Hepatocyte (in vitro differentiated cells): ENCODE measurements at regions not wholly inside any gene's neighbourhood (a gene's known extent, or its start where the extent isn't known, plus 50 kb on each side); places are given as distances from the start of the nearest gene placed in this dataset.

Experiments
- DNase-seq: peaks from one replicate; pipeline ENCODE4 v3.0.0-alpha.2; 2016; ENCODE audit warnings: low spot score
- H2AFZ ChIP-seq: fragments of 200-600 bp; sonication (generic); 2 replicates; pipeline ENCODE4 v1.6.0; 2016; ENCODE audit warnings: antibody characterized with exemption, mild to moderate bottlenecking
- H3K27ac ChIP-seq: fragments of 200-600 bp; sonication (generic); 2 replicates; pipeline ENCODE4 v1.5.1; 2016; ENCODE audit warnings: mild to moderate bottlenecking
- H3K27me3 ChIP-seq: fragments of 200-600 bp; sonication (generic); 2 replicates; pipeline ENCODE4 v1.6.1; 2016
- H3K36me3 ChIP-seq: fragments of 200-600 bp; sonication (generic); replicated peaks from 2 replicates; pipeline ENCODE4 v1.5.1; 2016; ENCODE audit warnings: low read depth; ENCODE audit not compliant: insufficient read depth
- H3K4me1 ChIP-seq: fragments of 200-600 bp; sonication (generic); 2 replicates; pipeline ENCODE4 v1.5.1; 2016; ENCODE audit warnings: mild to moderate bottlenecking, moderate library complexity; ENCODE audit not compliant: insufficient read depth
- H3K4me2 ChIP-seq: fragments of 200-600 bp; sonication (generic); 2 replicates; pipeline ENCODE4 v1.6.0; 2016
- H3K4me3 ChIP-seq: fragments of 200-600 bp; sonication (generic); 2 replicates; pipeline ENCODE4 v1.5.1; 2016; ENCODE audit warnings: mild to moderate bottlenecking
- H3K79me2 ChIP-seq: fragments of 200-600 bp; sonication (generic); 2 replicates; pipeline ENCODE4 v1.6.0; 2017; ENCODE audit warnings: mild to moderate bottlenecking
- H3K9me2 ChIP-seq: fragments of 200-600 bp; sonication (generic); replicated peaks from 2 replicates; pipeline ENCODE4 v1.6.0; 2017; ENCODE audit warnings: mild to moderate bottlenecking; ENCODE audit not compliant: insufficient read depth
- H3K9me3 ChIP-seq: fragments of 200-600 bp; sonication (generic); 2 replicates; pipeline ENCODE4 v1.5.1; 2016; ENCODE audit warnings: low read depth, mild to moderate bottlenecking
- H4K20me1 ChIP-seq: fragments of 200-600 bp; sonication (generic); 2 replicates; pipeline ENCODE4 v1.6.0; 2016; ENCODE audit warnings: mild to moderate bottlenecking; ENCODE audit not compliant: insufficient read depth, poor library complexity, severe bottlenecking
- CTCF ChIP-seq: fragments of 200-600 bp; sonication (generic); IDR thresholded peaks from 2 replicates; pipeline ENCODE4 v1.5.1; 2016; ENCODE audit warnings: antibody characterized with exemption, mild to moderate bottlenecking; ENCODE audit not compliant: poor library complexity
- EZH2 ChIP-seq: fragments of 200-600 bp; sonication (generic); IDR thresholded peaks from 2 replicates; pipeline ENCODE4 v1.6.1; 2016; ENCODE audit warnings: antibody characterized with exemption, mild to moderate bottlenecking, borderline replicate concordance
- EZH2phosphoT487 ChIP-seq: fragments of 200-600 bp; sonication (generic); IDR thresholded peaks from one replicate; pipeline ENCODE4 v1.6.1; 2018; ENCODE audit warnings: antibody characterized with exemption, mild to moderate bottlenecking, low read depth, moderate library complexity; ENCODE audit not compliant: unreplicated experiment, severe bottlenecking
- WGBS: methylation state at CpG from one replicate; pipeline ENCODE4 v1.1.6; 2016; ENCODE audit warnings: low lambda C conversion rate; ENCODE audit errors: missing lambda C conversion rate; 5-methylcytosine and 5-hydroxymethylcytosine counted together

GRCh38 chr2:142722569-142722968, 154.9 kb upstream of the KYNU start:
- no peak for TF ChIP-seq CTCF
- no peak for TF ChIP-seq EZH2
- TF ChIP-seq EZH2phosphoT487: no peak
- H2AFZ ChIP-seq: no peak overlapping the region
- no peaks in the 10 kb centered on the region for H3K79me2 ChIP-seq
- H3K27ac ChIP-seq: no peak overlapping the region
- H3K4me3 ChIP-seq: no peak overlapping the region
- H3K36me3 ChIP-seq: no peaks in the 10 kb centered on the region
- no peaks in the 10 kb centered on the region for H3K4me1 ChIP-seq
- no peaks in the 10 kb centered on the region for H3K9me3 ChIP-seq
- no peak overlapping the region for H3K4me2 ChIP-seq
- no peak for DNase-seq
- H4K20me1 ChIP-seq: no peaks in the 10 kb centered on the region
- H3K9me2 ChIP-seq: no peaks in the 10 kb centered on the region
- no peaks in the 10 kb centered on the region for H3K27me3 ChIP-seq

GRCh38 chr2:142722086-142722485, 155.4 kb upstream of the KYNU start:
- no peak overlapping the region for H2AFZ ChIP-seq
- no peak overlapping the region for H3K4me3 ChIP-seq
- WGBS: 92% methylated on average over 1 of the region's 1 CpG
- H3K9me2 ChIP-seq: no peaks in the 10 kb centered on the region
- TF ChIP-seq EZH2phosphoT487: no peak
- TF ChIP-seq EZH2: no peak
- TF ChIP-seq CTCF: no peak
- no peaks in the 10 kb centered on the region for H4K20me1 ChIP-seq
- H3K9me3 ChIP-seq: no peaks in the 10 kb centered on the region
- H3K79me2 ChIP-seq: no peaks in the 10 kb centered on the region
- no peak for DNase-seq
- no peaks in the 10 kb centered on the region for H3K27me3 ChIP-seq
- H3K4me1 ChIP-seq: no peaks in the 10 kb centered on the region
- H3K27ac ChIP-seq: no peak overlapping the region
- H3K36me3 ChIP-seq: no peaks in the 10 kb centered on the region
- H3K4me2 ChIP-seq: no peak overlapping the region

- Histone ChIP-seq H3K27me3 (no peaks in the 10 kb centered on the region), H3K79me2 (no peaks in the 10 kb centered on the region), H3K36me3 (no peaks in the 10 kb centered on the region), H3K9me3 (no peaks in the 10 kb centered on the region), H4K20me1 (no peaks in the 10 kb centered on the region), H3K4me3 (no peak overlapping the region), H2AFZ (no peak overlapping the region), H3K27ac (no peak overlapping the region), H3K9me2 (no peaks in the 10 kb centered on the region), H3K4me2 (no peak overlapping the region), H3K4me1 (no peaks in the 10 kb centered on the region)
- 81% methylated on average over 2 of the region's 2 CpGs for WGBS
- TF ChIP-seq EZH2phosphoT487 (no peak), EZH2 (no peak), CTCF (no peak)
- DNase-seq: no peak
Measured at GRCh38 chr2:142721015-142721414, 156.4 kb upstream of the KYNU start.

- 68% methylated on average over 7 of the region's 7 CpGs for WGBS
- no peak for TF ChIP-seq CTCF
- TF ChIP-seq EZH2: no peak
- TF ChIP-seq EZH2phosphoT487: no peak
Measured at GRCh38 chr2:142718576-142719155, 158.8 kb upstream of the KYNU start.

More at GRCh38 chr2:142718576-142719155, 158.8 kb upstream of the KYNU start:
- DNase-seq: no peak
- Histone ChIP-seq H3K79me2 (no peaks in the 10 kb centered on the region), H3K27me3 (no peaks in the 10 kb centered on the region), H4K20me1 (no peaks in the 10 kb centered on the region), H3K9me3 (no peaks in the 10 kb centered on the region), H3K4me1 (no peaks in the 10 kb centered on the region), H3K27ac (no peak overlapping the region), H3K4me2 (no peak overlapping the region), H3K9me2 (no peaks in the 10 kb centered on the region), H2AFZ (no peak overlapping the region), H3K4me3 (no peak overlapping the region), H3K36me3 (no peaks in the 10 kb centered on the region)
